Keratinocyte (primary cell): ENCODE measurements at regions not wholly inside any gene's neighbourhood (a gene's known extent, or its start where the extent isn't known, plus 50 kb on each side); places are given as distances from the start of the nearest gene placed in this dataset.

Source experiments
- DNase-seq: peaks from one replicate; pipeline ENCODE4 v3.0.0-alpha.2; 2011; ENCODE audit warnings: low read depth, missing footprints, low spot score
- FAIRE-seq: peaks from 2 replicates; lab custom pipeline; 2011; peaks lifted over from hg19 to GRCh38; lab: Jason Lieb, UNC
- H2AFZ ChIP-seq: 2 replicates; pipeline ENCODE4 v1.6.0; 2012; ENCODE audit warnings: low read length, control low read depth, inconsistent platforms; ENCODE audit not compliant: control insufficient read depth
- H3K27ac ChIP-seq: 2 replicates; pipeline ENCODE4 v1.5.1; 2011; ENCODE audit warnings: low read length; ENCODE audit not compliant: control insufficient read depth, insufficient read depth
- H3K27me3 ChIP-seq: 3 replicates; pipeline ENCODE4 v1.6.0; 2011; ENCODE audit warnings: low read length; ENCODE audit not compliant: control insufficient read depth, insufficient read depth; ENCODE audit errors: extremely low read depth
- H3K36me3 ChIP-seq, 2 experiments: 2 replicates in 1 of 2; 3 replicates in 1 of 2; pipeline ENCODE4 v1.5.1; 2011; ENCODE audit warnings: low read length in 2 of 2, mild to moderate bottlenecking in 1 of 2; ENCODE audit not compliant: control insufficient read depth in 2 of 2, insufficient read depth in 2 of 2; ENCODE audit errors: extremely low read depth in 1 of 2
- H3K4me1 ChIP-seq: 3 replicates; pipeline ENCODE4 v1.5.1; 2011; ENCODE audit warnings: low read length; ENCODE audit not compliant: control insufficient read depth, insufficient read depth; ENCODE audit errors: extremely low read depth
- H3K4me2 ChIP-seq: 3 replicates; pipeline ENCODE4 v1.6.0; 2011; ENCODE audit warnings: low read depth, low read length; ENCODE audit not compliant: control insufficient read depth, insufficient read depth; ENCODE audit errors: extremely low read depth
- H3K4me3 ChIP-seq, 3 experiments: fragments of 200-600 bp in 1 of 3; sonication (generic) in 1 of 3; 2 replicates in 2 of 3; 3 replicates in 1 of 3; pipeline ENCODE4 v1.5.1; 2011 to 2016; ENCODE audit warnings: low read length in 3 of 3, mild to moderate bottlenecking in 3 of 3, control low read depth in 2 of 3, inconsistent platforms in 1 of 3, low read depth in 1 of 3, mixed read lengths in 1 of 3, mixed run types in 1 of 3, moderate library complexity in 1 of 3; ENCODE audit not compliant: control insufficient read depth in 2 of 3, insufficient read depth in 2 of 3; ENCODE audit errors: extremely low read depth in 1 of 3
- H3K79me2 ChIP-seq: 2 replicates; pipeline ENCODE4 v1.6.0; 2012; ENCODE audit warnings: low read length; ENCODE audit not compliant: control insufficient read depth, insufficient read depth
- H3K9ac ChIP-seq: 3 replicates; pipeline ENCODE4 v1.6.0; 2011; ENCODE audit warnings: low read length; ENCODE audit not compliant: control insufficient read depth, insufficient read depth; ENCODE audit errors: extremely low read depth
- H3K9me1 ChIP-seq: 3 replicates; pipeline ENCODE4 v1.6.0; 2011; ENCODE audit warnings: low read length; ENCODE audit not compliant: control insufficient read depth, insufficient read depth; ENCODE audit errors: extremely low read depth
- H3K9me3 ChIP-seq: 2 replicates; pipeline ENCODE4 v1.5.1; 2012; ENCODE audit warnings: low read depth, low read length; ENCODE audit not compliant: control insufficient read depth
- H4K20me1 ChIP-seq: 3 replicates; pipeline ENCODE4 v1.6.0; 2011; ENCODE audit warnings: low read length; ENCODE audit not compliant: control insufficient read depth, insufficient read depth; ENCODE audit errors: extremely low read depth
- CTCF ChIP-seq, 3 experiments: IDR thresholded peaks in 1 of 3; conservative IDR thresholded peaks in 1 of 3; optimal IDR thresholded peaks in 1 of 3; 2 replicates in 2 of 3; 3 replicates in 1 of 3; pipeline versions ENCODE3 to v1.5.1; 2011; ENCODE audit warnings: low read length in 3 of 3, mild to moderate bottlenecking in 3 of 3, moderate library complexity in 2 of 3, control low read depth in 1 of 3, inconsistent platforms in 1 of 3; ENCODE audit not compliant: insufficient read depth in 2 of 3; ENCODE audit errors: extremely low read depth in 1 of 3
- EZH2 ChIP-seq: IDR thresholded peaks from one replicate; pipeline ENCODE4 v1.6.1; 2012; ENCODE audit warnings: inconsistent platforms, mild to moderate bottlenecking, low read length, moderate library complexity
- dilution Hi-C: fragments of 300-500 bp; cut with MboI; formaldehyde crosslinking; loops from one replicate; pipeline ENCODE4 v1.7.0; 2020; ENCODE audit warnings: low sequenced_read_pairs; ENCODE audit not compliant: extremely low pct_ligation_motif_present

- Histone ChIP-seq H3K79me2 (no peaks in the 10 kb centered on the region), H3K27ac (no peak overlapping the region), H3K4me2 (no peak overlapping the region), H3K9ac (no peak overlapping the region), H3K9me1 (no peaks in the 10 kb centered on the region), H4K20me1 (no peaks in the 10 kb centered on the region), H3K27me3 (no peaks in the 10 kb centered on the region), H3K9me3 (no peaks in the 10 kb centered on the region), H3K4me1 (peaks cover 19% of the 10 kb centered on the region), H3K4me3 (no peak overlapping the region), H2AFZ (no peak overlapping the region), H3K36me3 (no peaks in the 10 kb centered on the region)
- FAIRE-seq (no peak), DNase-seq (no peak)
- TF ChIP-seq CTCF (optimal IDR thresholded peaks at IDR 0.05 in 1 of 3, IDR thresholded peaks at IDR 0.05 in 1 of 3, conservative IDR thresholded peaks at IDR 0.05 in 1 of 3; ENCODE audit: extremely low read depth in 1 of 3, insufficient read depth in 2 of 3, low read length in 3 of 3) (no peak), EZH2 (no peak)
- dilution Hi-C loops = no loop called here
Observed at GRCh38 chr12:25424211-25424731, 128.8 kb downstream of the LMNTD1 start.

- Histone ChIP-seq H3K27ac (no peak overlapping the region), H3K4me1 (peaks cover 19% of the 10 kb centered on the region), H4K20me1 (no peaks in the 10 kb centered on the region), H3K36me3 (no peaks in the 10 kb centered on the region), H3K9me1 (no peaks in the 10 kb centered on the region), H3K27me3 (no peaks in the 10 kb centered on the region), H3K4me2 (no peak overlapping the region), H3K9me3 (no peaks in the 10 kb centered on the region), H3K4me3 (no peak overlapping the region), H3K9ac (no peak overlapping the region), H2AFZ (no peak overlapping the region), H3K79me2 (no peaks in the 10 kb centered on the region)
- TF ChIP-seq CTCF (optimal IDR thresholded peaks at IDR 0.05 in 1 of 3, IDR thresholded peaks at IDR 0.05 in 1 of 3, conservative IDR thresholded peaks at IDR 0.05 in 1 of 3; ENCODE audit: extremely low read depth in 1 of 3, insufficient read depth in 2 of 3, low read length in 3 of 3) (no peak), EZH2 (no peak)
- no peak for DNase-seq
- FAIRE-seq = no peak
- dilution Hi-C loops = no loop called here
Observed at GRCh38 chr12:25423355-25424050, 129.6 kb downstream of the LMNTD1 start.
